Gastroesophageal sphincter (tissue), 3 donors: ENCODE measurements at regions not wholly inside any gene's neighbourhood (a gene's known extent, or its start where the extent isn't known, plus 50 kb on each side); places are given as distances from the start of the nearest gene placed in this dataset.

Source experiments
- CTCF ChIP-seq, 4 experiments: fragments of 200-600 bp in 2 of 4; fragments of 450-650 bp in 2 of 4; sonication (generic) in 1 of 4; IDR thresholded peaks; one replicate each; pipeline ENCODE4 v1.5.1; 2017 to 2019; ENCODE audit warnings: antibody characterized with exemption in 4 of 4, mild to moderate bottlenecking in 2 of 4, moderate library complexity in 2 of 4
- POLR2A ChIP-seq, 2 donors: fragments of 450-650 bp; IDR thresholded peaks; one replicate each; pipeline ENCODE4 v1.6.1; 2017; ENCODE audit warnings: antibody characterized with exemption in 2 of 2, mild to moderate bottlenecking in 2 of 2, moderate library complexity in 1 of 2

DNA sequence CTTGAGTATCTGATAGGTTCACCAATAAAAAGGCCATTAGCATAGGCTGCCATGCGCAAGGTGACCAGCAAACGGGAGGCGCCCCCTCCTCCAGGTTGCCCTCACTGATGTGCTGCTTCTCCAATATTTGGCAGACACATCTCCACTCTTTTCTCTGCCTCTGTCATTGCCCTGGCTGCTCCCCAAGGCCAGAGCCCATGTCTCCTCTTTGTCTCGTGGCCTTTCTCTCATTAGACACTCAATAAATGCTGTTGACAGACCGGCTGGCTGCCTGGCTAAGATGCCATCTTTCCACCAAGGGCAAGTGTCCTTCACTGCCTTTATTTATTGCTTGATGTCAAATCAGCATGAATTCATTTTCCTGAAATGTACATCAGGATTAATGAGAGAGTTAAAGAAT, 404.0 kb upstream of the KIF2A start:
- no peak for TF ChIP-seq CTCF (IDR thresholded peaks at IDR 0.05)
- TF ChIP-seq POLR2A (IDR thresholded peaks at IDR 0.05) = no peak
